GM19043 (cell line): ENCODE measurements at regions not wholly inside any gene's neighbourhood (a gene's known extent, or its start where the extent isn't known, plus 50 kb on each side); places are given as distances from the start of the nearest gene placed in this dataset.
"Not testable (repeated sequence)": the region's sequence is repeated elsewhere in the genome, so short reads cannot be mapped to it uniquely, and the experiment has no call there.

ENCODE experiments used
- ATAC-seq: cut with Tn5 transposase; IDR thresholded peaks from one replicate; pipeline ENCODE4 v1.9.1; 2021; ENCODE audit warnings: low read depth; ENCODE audit not compliant: unreplicated experiment

- not testable (repeated sequence) for ATAC-seq
These were observed 230.6 kb upstream of the C16orf82 start for GRCh38 chr16:26836114-26836513.

- no peak for ATAC-seq
These were observed 227.8 kb upstream of the C16orf82 start for GRCh38 chr16:26838931-26839330.

GRCh38 chr16:26840691-26841090 lies 226.0 kb upstream of the C16orf82 start:
- no peak for ATAC-seq

- ATAC-seq = no peak
These were observed 210.5 kb upstream of the C16orf82 start for GRCh38 chr16:26856271-26856670.

- no peak for ATAC-seq
These were observed 209.9 kb upstream of the C16orf82 start for GRCh38 chr16:26856791-26857190.

GRCh38 chr16:26857371-26857770 lies 209.4 kb upstream of the C16orf82 start:
- no peak for ATAC-seq

GRCh38 chr16:26860506-26860905 lies 206.2 kb upstream of the C16orf82 start:
- ATAC-seq = no peak

GRCh38 chr16:26863931-26864330 lies 202.8 kb upstream of the C16orf82 start:
- ATAC-seq = no peak

- ATAC-seq = not testable (repeated sequence)
These were observed 192.4 kb upstream of the C16orf82 start for GRCh38 chr16:26874318-26874717.

- ATAC-seq = no peak
These were observed 189.3 kb upstream of the C16orf82 start for GRCh38 chr16:26877421-26877820.

- ATAC-seq = no peak
These were observed 181.1 kb upstream of the C16orf82 start for GRCh38 chr16:26885674-26886073.

GRCh38 chr16:26889740-26890139 lies 177.0 kb upstream of the C16orf82 start:
- no peak for ATAC-seq

- ATAC-seq = no peak
These were observed 168.5 kb upstream of the C16orf82 start for GRCh38 chr16:26898200-26898599.

GRCh38 chr16:26901196-26901861 lies 165.4 kb upstream of the C16orf82 start:
- no peak for ATAC-seq

GRCh38 chr16:26901983-26902382 lies 164.7 kb upstream of the C16orf82 start:
- no peak for ATAC-seq

GRCh38 chr16:26905336-26905735 lies 161.4 kb upstream of the C16orf82 start:
- no peak for ATAC-seq

- no peak for ATAC-seq
These were observed 157.1 kb upstream of the C16orf82 start for GRCh38 chr16:26909623-26910022.

- no peak for ATAC-seq
These were observed 155.3 kb upstream of the C16orf82 start for GRCh38 chr16:26911436-26911835.

- no peak for ATAC-seq
These were observed 152.9 kb upstream of the C16orf82 start for GRCh38 chr16:26913851-26914250.

GRCh38 chr16:26930786-26931581 lies 135.7 kb upstream of the C16orf82 start:
- no peak for ATAC-seq

- ATAC-seq = no peak
These were observed 116.1 kb upstream of the C16orf82 start for GRCh38 chr16:26950636-26951035.

- no peak for ATAC-seq
These were observed 114.8 kb upstream of the C16orf82 start for GRCh38 chr16:26951950-26952349.
